ENCODE measurements at regions not wholly inside any gene's neighbourhood (a gene's known extent, or its start where the extent isn't known, plus 50 kb on each side); places are given as distances from the start of the nearest gene placed in this dataset.
A peak's percentile ranks its signal among the peaks of the same experiment; 100 is the strongest.

- no peak for TF ChIP-seq CREM (CRISPR knock-in tag; IDR thresholded peaks at IDR 0.05)
- TF ChIP-seq ZSCAN18 (CRISPR knock-in tag; IDR thresholded peaks at IDR 0.05), result no peak
- no peak for TF ChIP-seq ZNF423 (CRISPR knock-in tag; IDR thresholded peaks at IDR 0.05)
- no peak for TF ChIP-seq PRDM15 (CRISPR knock-in tag; IDR thresholded peaks at IDR 0.05)
- TF ChIP-seq CDX4 (CRISPR knock-in tag; IDR thresholded peaks at IDR 0.05; ENCODE audit: borderline replicate concordance), result no peak
- no peak for TF ChIP-seq ZBTB43 (CRISPR knock-in tag; IDR thresholded peaks at IDR 0.05)
Observed at GRCh38 chr10:107900131-107900530, 735.6 kb upstream of the SORCS1 start (continued).

GRCh38 chr10:107899502-107900062 is 735.1 kb upstream of the SORCS1 start:
- ATAC-seq, result no peak
- POLR2A ChIA-PET, result no interaction called here
- H3K9me3 Mint-ChIP-seq, result peaks cover 6% of the 10 kb centered on the region
- TF ChIP-seq ZBTB43 (CRISPR knock-in tag; IDR thresholded peaks at IDR 0.05) (no peak), KAT7 (CRISPR knock-in tag; IDR thresholded peaks at IDR 0.05; ENCODE audit: borderline replicate concordance) (no peak), NR1H2 (CRISPR knock-in tag; IDR thresholded peaks at IDR 0.05) (no peak), NR2C2 (CRISPR knock-in tag; IDR thresholded peaks at IDR 0.05) (no peak), SP1 (CRISPR knock-in tag; conservative IDR thresholded peaks at IDR 0.05) (no peak), ESRRA (CRISPR knock-in tag; IDR thresholded peaks at IDR 0.05; ENCODE audit: borderline replicate concordance) (no peak), ATF2 (CRISPR knock-in tag; IDR thresholded peaks at IDR 0.05; ENCODE audit: borderline replicate concordance, low read depth) (no peak), MYBL2 (CRISPR knock-in tag; IDR thresholded peaks at IDR 0.05) (no peak), AFF4 (CRISPR knock-in tag; IDR thresholded peaks at IDR 0.05; ENCODE audit: borderline replicate concordance) (no peak), E2F1 (CRISPR knock-in tag; IDR thresholded peaks at IDR 0.05) (no peak), ZNF425 (CRISPR knock-in tag; conservative IDR thresholded peaks at IDR 0.05) (no peak), NFYB (CRISPR knock-in tag; conservative IDR thresholded peaks at IDR 0.05; ENCODE audit: low read depth) (no peak), ZNF423 (CRISPR knock-in tag; IDR thresholded peaks at IDR 0.05) (no peak)
- CTCF ChIA-PET, result no interaction called here
- peak overlapping the region; percentile 57 for H3K27ac Mint-ChIP-seq
- no peak overlapping the region for H3K4me3 Mint-ChIP-seq
- DNase-seq (ENCODE audit: low spot score), result no peak
- peaks cover 38% of the 10 kb centered on the region for H3K4me1 Mint-ChIP-seq
- no peaks in the 10 kb centered on the region for H3K27me3 Mint-ChIP-seq (ENCODE audit: low read depth)
- no peaks in the 10 kb centered on the region for H3K36me3 Mint-ChIP-seq

Measured in WTC11 (cell line).